Neutrophil (primary cell): ENCODE measurements at regions not wholly inside any gene's neighbourhood (a gene's known extent, or its start where the extent isn't known, plus 50 kb on each side); places are given as distances from the start of the nearest gene placed in this dataset.

Experiments used
- H3K27ac ChIP-seq: fragments of 200-600 bp; sonication (generic); 2 replicates; pipeline ENCODE4 v1.5.1; 2016; ENCODE audit warnings: mild to moderate bottlenecking, moderate library complexity
- H3K27me3 ChIP-seq: fragments of 200-600 bp; sonication (generic); 2 replicates; pipeline ENCODE4 v1.6.0; 2016; ENCODE audit warnings: mild to moderate bottlenecking
- H3K36me3 ChIP-seq: fragments of 200-600 bp; sonication (generic); 2 replicates; pipeline ENCODE4 v1.5.1; 2017
- H3K4me1 ChIP-seq, 2 experiments: fragments of 200-600 bp in 1 of 2; sonication (generic) in 1 of 2; 1 replicate in 1 of 2; 2 replicates in 1 of 2; pipeline versions ENCODE4 v1.5.1 to v1.6.1; 2013 to 2016; ENCODE audit warnings: low read depth in 1 of 2, low read length in 1 of 2, mild to moderate bottlenecking in 1 of 2, moderate library complexity in 1 of 2; ENCODE audit not compliant: control insufficient read depth in 1 of 2, insufficient read depth in 1 of 2
- H3K4me3 ChIP-seq, 2 experiments: fragments of 200-600 bp in 1 of 2; sonication (generic) in 1 of 2; 1 replicate in 1 of 2; 2 replicates in 1 of 2; pipeline ENCODE4 v1.5.1; 2013 to 2016; ENCODE audit warnings: low read depth in 1 of 2, low read length in 1 of 2, mild to moderate bottlenecking in 1 of 2, moderate library complexity in 1 of 2
- H3K9me3 ChIP-seq: fragments of 200-600 bp; sonication (generic); 2 replicates; pipeline ENCODE4 v1.5.1; 2016
- TF ChIP-seq, protein P1 (sequence below): fragments of 200-600 bp; sonication (generic); IDR thresholded peaks from 2 replicates; pipeline ENCODE4 v1.5.1; 2016; ENCODE audit warnings: antibody characterized with exemption

DNA sequence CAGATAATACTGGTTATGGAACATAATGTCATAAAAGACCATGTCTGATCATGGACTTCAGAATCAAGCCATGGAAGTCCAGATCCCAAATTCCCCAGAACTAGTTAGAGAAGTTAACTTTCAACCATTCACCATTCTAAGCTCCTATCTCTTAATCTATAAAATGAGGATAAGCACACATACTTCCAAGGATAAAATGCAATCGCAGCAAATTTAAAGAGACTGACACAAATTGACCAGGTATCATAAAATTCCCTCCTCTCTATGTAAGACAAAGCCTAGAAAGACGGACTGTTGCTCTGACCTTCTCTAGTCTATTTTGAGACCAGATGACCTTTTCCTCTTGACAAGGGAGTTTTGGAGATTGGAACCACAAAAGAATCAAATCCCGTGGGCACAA, 426.7 kb downstream of the PLPP3 start:
- Histone ChIP-seq H3K27me3 (no peaks in the 10 kb centered on the region), H3K36me3 (no peaks in the 10 kb centered on the region), H3K4me3 (no peak overlapping the region), H3K4me1 (no peaks in the 10 kb centered on the region), H3K9me3 (no peaks in the 10 kb centered on the region), H3K27ac (no peak overlapping the region)
- TF ChIP-seq, protein P1, sequence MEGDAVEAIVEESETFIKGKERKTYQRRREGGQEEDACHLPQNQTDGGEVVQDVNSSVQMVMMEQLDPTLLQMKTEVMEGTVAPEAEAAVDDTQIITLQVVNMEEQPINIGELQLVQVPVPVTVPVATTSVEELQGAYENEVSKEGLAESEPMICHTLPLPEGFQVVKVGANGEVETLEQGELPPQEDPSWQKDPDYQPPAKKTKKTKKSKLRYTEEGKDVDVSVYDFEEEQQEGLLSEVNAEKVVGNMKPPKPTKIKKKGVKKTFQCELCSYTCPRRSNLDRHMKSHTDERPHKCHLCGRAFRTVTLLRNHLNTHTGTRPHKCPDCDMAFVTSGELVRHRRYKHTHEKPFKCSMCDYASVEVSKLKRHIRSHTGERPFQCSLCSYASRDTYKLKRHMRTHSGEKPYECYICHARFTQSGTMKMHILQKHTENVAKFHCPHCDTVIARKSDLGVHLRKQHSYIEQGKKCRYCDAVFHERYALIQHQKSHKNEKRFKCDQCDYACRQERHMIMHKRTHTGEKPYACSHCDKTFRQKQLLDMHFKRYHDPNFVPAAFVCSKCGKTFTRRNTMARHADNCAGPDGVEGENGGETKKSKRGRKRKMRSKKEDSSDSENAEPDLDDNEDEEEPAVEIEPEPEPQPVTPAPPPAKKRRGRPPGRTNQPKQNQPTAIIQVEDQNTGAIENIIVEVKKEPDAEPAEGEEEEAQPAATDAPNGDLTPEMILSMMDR, result no peak

DNA sequence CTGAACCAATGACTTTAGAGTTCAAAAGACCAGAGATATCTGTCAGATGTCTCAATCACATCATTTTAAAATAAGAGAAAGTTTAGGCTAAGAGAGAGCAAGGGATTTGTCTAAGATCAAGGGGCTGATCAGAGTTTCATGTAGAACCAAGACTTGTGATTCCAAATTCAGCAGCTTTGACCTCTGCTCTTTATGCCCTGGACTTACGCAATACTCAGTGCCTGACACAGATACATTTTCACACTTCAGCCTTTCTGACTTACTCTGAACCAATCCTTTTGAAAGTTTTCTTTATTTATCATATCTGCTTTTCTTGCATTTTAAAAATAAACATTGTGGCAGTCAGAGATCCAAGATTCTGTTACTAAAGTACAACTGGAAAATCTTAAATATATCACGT, 428.0 kb downstream of the PLPP3 start:
- no peak overlapping the region for H3K4me3 ChIP-seq
- TF ChIP-seq, protein P1, result no peak

DNA sequence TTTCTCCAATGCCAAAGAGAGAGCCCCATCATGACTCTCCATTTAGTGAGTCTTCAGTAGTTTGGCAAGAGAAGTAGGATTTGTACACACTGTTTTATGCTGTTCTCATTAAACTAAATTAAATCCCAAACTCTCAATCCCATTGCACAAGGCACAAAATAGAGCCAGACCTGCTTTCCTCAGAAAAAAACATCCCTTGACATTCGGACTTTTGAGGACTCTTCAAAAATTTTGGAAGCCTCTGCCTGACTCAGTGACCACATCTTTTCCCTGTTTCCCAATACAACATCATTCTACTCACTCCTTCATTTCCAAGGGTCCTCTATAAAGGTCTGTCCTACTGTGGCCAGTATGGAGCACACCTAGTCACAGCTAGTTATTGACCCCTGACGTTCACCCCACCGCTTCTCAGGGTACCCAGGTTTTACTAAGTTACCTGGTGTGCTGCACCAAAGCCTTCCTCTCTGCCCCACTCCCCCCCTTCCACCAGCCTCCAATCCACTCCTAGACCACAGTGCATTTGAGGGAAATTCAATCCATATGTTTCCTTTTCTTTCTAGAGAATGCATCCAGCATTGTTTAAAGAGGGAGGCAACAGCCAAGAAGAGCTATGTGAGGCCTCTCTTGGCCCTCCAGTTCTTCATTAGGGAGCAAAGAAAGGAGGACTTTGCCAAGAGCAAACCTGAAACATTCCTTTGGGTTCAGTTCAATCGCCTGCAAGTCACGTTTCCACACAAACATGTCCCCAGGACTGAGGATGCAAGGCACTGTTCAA, 428.7 kb downstream of the PLPP3 start:
- Histone ChIP-seq H3K27ac (no peak overlapping the region), H3K9me3 (no peaks in the 10 kb centered on the region), H3K27me3 (no peaks in the 10 kb centered on the region), H3K36me3 (no peaks in the 10 kb centered on the region), H3K4me1 (no peaks in the 10 kb centered on the region), H3K4me3 (no peak overlapping the region)
- TF ChIP-seq, protein P1, result no peak

More for the DNA sequence above, 428.0 kb downstream of the PLPP3 start:
- Histone ChIP-seq H3K4me1 (no peaks in the 10 kb centered on the region), H3K9me3 (no peaks in the 10 kb centered on the region), H3K36me3 (no peaks in the 10 kb centered on the region), H3K27ac (no peak overlapping the region), H3K27me3 (no peaks in the 10 kb centered on the region)

DNA sequence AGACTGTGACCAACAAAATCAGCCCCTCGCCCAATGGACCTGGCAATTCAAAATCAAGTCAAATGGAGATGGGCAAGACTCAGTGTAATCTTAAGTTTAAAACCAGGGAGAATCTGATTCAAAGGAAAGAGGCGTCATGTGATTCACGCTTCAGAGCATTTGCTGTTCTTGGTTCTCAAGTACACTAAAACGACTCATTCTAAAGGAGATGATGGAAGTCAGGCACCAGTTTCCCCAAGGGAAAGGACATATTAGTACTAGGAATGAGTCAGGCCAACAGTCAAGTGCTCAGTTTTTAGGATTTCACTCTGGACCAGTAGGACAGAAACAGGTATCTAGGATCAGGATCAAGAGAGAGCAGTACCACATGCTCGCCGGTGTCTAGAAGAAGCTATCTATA, 429.6 kb downstream of the PLPP3 start:
- Histone ChIP-seq H3K4me3 (no peak overlapping the region), H3K27me3 (no peaks in the 10 kb centered on the region), H3K4me1 (no peaks in the 10 kb centered on the region), H3K36me3 (no peaks in the 10 kb centered on the region), H3K27ac (no peak overlapping the region), H3K9me3 (no peaks in the 10 kb centered on the region)
- TF ChIP-seq, protein P1, result no peak

DNA sequence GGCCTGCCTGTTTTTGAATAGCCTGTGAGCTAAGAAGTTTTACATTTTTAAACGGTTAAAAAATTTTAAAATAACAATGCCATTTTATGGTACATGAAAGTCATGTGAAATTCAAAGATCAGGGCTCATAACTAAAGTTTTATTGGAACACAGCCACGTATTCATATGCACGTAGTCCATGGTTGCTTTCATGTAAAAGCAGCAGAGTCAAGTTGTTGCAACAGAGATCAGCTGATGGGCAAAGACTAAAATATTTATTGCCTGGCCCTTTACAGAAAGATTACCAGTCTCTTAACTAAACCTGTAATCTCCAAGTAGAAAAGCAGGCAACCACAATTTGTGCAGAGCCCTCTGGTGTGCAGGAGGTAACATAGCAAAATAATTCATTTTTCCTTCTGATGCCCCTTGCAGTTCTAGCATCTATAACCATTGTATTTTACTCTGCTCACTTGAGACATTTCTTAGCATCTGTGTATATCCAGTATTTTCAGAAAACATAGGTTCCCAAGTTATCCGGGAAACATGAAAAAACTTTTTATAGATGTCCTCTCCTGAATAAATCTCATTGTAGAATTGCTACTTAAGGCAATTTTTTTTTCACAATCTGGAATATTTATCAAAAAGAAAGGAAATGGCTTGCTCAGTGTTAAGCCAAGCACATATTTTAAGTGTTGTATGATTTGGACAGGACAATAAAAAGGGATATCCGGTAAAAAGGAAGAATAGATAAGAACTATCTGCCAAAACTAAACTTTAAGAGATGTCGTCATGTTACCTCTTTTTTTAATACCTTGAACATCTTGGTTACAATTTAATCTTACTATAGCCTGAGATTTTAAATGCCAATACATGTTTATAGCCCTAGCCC, 430.8 kb downstream of the PLPP3 start:
- TF ChIP-seq, protein P1, result no peak
- no peaks in the 10 kb centered on the region for H3K4me1 ChIP-seq
- H3K36me3 ChIP-seq, result no peaks in the 10 kb centered on the region
- no peak overlapping the region for H3K4me3 ChIP-seq
- H3K27ac ChIP-seq, result no peak overlapping the region
- no peaks in the 10 kb centered on the region for H3K27me3 ChIP-seq
- H3K9me3 ChIP-seq, result no peaks in the 10 kb centered on the region
